SJSA1 (cell line): ENCODE measurements at regions not wholly inside any gene's neighbourhood (a gene's known extent, or its start where the extent isn't known, plus 50 kb on each side); places are given as distances from the start of the nearest gene placed in this dataset.

Experiments
- DNase-seq, 2 experiments: peaks; one replicate each; pipeline ENCODE4 v3.0.0-alpha.2; 2015 to 2020; ENCODE audit warnings: low spot score in 2 of 2, low read depth in 1 of 2
- H3K27ac ChIP-seq: fragments of 250-450 bp; sonication (Bioruptor Pico); 2 replicates; pipeline ENCODE4 v1.5.1; 2020; ENCODE audit warnings: mild to moderate bottlenecking, moderate library complexity
- H3K27me3 ChIP-seq: fragments of 250-450 bp; sonication (Bioruptor Pico); replicated peaks from 2 replicates; pipeline ENCODE4 v1.5.1; 2020; ENCODE audit warnings: mild to moderate bottlenecking, moderate library complexity
- H3K36me3 ChIP-seq: fragments of 250-450 bp; sonication (Bioruptor Pico); 2 replicates; pipeline ENCODE4 v1.5.1; 2020; ENCODE audit warnings: mild to moderate bottlenecking
- H3K4me1 ChIP-seq: fragments of 250-450 bp; sonication (Bioruptor Pico); replicated peaks from 2 replicates; pipeline ENCODE4 v1.6.1; 2021; ENCODE audit warnings: mild to moderate bottlenecking
- H3K4me3 ChIP-seq: fragments of 250-450 bp; sonication (Bioruptor Pico); 2 replicates; pipeline ENCODE4 v1.5.1; 2020; ENCODE audit warnings: mild to moderate bottlenecking
- H3K9me3 ChIP-seq: fragments of 250-450 bp; sonication (Bioruptor Pico); replicated peaks from 2 replicates; pipeline ENCODE4 v1.5.1; 2020; ENCODE audit warnings: mild to moderate bottlenecking

DNA sequence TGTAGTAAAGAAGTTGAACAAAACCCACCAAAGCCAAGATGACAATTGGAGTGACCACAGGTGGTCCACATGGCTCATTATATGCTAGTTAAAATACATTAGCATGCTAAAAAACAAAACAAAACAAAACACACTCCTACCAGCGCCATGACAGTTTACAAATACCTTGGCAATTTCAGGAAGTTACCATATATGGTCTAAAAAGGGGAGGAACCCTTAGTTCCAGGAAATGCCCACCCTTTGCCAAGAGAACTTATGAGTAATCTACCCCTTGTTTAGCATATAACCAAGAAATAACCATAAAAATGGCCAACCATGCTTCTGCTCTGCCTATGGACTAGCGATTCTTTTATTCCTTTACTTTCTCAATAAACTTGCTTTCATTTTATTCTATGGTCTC, 979.1 kb upstream of the POT1 start:
- Histone ChIP-seq H3K9me3 (peaks cover 5% of the 10 kb centered on the region; the same call in 1 of the 2 replicates), H3K27ac (no peak overlapping the region), H3K36me3 (no peaks in the 10 kb centered on the region), H3K4me1 (no peaks in the 10 kb centered on the region), H3K27me3 (no peaks in the 10 kb centered on the region), H3K4me3 (no peak overlapping the region)
- DNase-seq: no peak

DNA sequence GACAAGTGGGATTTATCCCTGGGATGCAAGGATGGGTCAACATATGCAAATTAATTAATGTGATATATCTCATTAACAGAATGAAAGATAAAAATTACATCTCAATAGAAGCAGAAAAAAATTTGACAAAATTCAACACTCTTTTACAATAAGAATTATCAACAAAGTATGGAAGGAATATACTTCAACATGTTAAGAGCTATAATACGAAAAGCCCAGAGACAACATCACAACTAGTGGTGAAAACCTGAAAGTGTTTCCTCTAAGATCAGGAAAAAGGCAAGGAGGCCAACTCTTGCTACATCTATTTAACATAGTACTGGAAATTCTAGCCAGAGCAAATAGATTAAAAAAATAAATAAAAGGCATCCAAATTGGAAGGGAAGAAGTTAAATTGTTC, 970.0 kb upstream of the POT1 start:
- no peaks in the 10 kb centered on the region for H3K36me3 ChIP-seq
- H3K4me1 ChIP-seq: no peaks in the 10 kb centered on the region
- no peaks in the 10 kb centered on the region; the same call in 1 of the 2 replicates for H3K9me3 ChIP-seq

DNA sequence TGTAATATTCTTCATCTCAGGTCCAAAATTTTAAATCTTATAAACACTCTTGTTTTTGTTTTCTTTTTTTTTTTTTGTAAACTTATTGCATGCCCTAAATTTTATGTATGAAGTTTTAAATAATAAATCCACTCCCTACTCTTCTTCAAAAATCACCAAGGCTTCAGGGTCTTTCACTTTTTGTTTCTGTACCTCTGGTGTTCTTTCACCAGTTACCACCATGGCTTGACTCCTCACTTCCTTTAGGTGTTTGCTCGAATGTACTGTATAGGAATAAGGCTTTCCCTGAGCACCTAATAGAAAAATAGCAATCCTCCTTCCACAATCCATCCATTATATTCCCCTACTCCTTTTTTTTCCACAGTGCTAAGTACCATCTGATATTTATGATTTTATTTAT, 962.8 kb upstream of the POT1 start:
- Histone ChIP-seq H3K36me3 (no peaks in the 10 kb centered on the region), H3K4me3 (no peak overlapping the region), H3K27me3 (no peaks in the 10 kb centered on the region), H3K27ac (no peak overlapping the region), H3K4me1 (no peaks in the 10 kb centered on the region), H3K9me3 (no peaks in the 10 kb centered on the region)
- DNase-seq: no peak

More for the DNA sequence above, 970.0 kb upstream of the POT1 start:
- DNase-seq: no peak
- Histone ChIP-seq H3K27me3 (no peaks in the 10 kb centered on the region), H3K27ac (no peak overlapping the region), H3K4me3 (no peak overlapping the region)

DNA sequence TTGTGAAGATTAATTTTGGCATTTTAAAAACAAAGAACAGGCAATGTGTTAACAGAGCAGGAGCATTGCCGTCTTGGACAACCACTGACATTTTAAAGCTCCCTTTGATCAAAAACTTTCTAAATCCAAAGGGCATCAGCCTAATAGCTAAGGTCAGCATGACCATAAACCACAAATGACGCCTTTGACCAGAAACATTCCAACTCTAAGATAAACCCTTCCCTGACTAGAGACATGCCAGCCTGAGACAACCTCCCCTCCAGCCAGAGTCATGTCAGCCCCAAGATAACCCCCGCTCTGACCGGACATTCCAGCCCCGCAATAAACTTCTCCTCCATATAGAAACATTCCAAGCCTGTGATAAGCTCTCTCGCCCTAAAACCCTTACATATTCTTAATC, 949.4 kb upstream of the POT1 start:
- peak in 1 of 2 experiments; percentile 1 for DNase-seq
- H3K4me3 ChIP-seq: no peak overlapping the region
- no peaks in the 10 kb centered on the region for H3K4me1 ChIP-seq
- H3K27ac ChIP-seq: peak overlapping the region; percentile 1; the same call in 1 of the 2 replicates
- H3K36me3 ChIP-seq: no peaks in the 10 kb centered on the region
- H3K9me3 ChIP-seq: no peaks in the 10 kb centered on the region
- no peaks in the 10 kb centered on the region for H3K27me3 ChIP-seq

DNA sequence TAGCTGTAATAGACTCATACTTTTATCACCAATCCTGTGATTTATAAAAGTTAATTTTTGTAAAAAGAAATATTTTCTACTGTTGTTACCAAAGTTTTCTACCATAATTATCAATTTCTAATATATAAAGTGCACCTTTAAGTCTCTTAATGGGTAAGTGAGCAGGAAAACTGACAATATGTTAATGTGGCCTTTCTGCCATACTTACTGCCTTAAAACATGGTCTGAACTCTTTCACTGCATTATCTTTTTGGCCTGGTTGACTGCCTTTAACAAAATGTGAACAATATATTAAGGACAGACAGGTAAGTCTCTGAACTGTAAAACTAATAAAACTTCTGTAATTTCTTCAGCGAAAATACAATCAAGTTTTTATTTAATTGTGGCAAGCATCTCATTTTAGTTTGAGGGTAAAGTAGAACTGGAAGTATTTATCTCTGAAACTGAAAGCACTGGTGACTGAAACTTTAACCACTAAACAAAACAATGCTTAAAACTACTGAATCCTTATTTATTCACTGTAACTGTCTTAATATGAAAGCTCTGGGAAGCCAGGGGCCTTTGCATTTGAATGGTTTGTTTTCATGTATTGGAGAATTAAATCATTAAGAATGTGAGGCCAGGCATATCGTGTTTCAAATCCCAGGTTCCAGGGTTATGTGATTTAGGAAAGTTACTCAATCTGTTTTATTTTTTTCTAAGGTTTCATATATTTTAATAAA, 948.8 kb upstream of the POT1 start:
- no peaks in the 10 kb centered on the region for H3K36me3 ChIP-seq
- H3K4me3 ChIP-seq: no peak overlapping the region
- no peaks in the 10 kb centered on the region for H3K4me1 ChIP-seq
- no peak for DNase-seq
- no peaks in the 10 kb centered on the region for H3K9me3 ChIP-seq
- H3K27ac ChIP-seq: peak overlapping the region; percentile 1; the same call in 1 of the 2 replicates
- H3K27me3 ChIP-seq: no peaks in the 10 kb centered on the region

DNA sequence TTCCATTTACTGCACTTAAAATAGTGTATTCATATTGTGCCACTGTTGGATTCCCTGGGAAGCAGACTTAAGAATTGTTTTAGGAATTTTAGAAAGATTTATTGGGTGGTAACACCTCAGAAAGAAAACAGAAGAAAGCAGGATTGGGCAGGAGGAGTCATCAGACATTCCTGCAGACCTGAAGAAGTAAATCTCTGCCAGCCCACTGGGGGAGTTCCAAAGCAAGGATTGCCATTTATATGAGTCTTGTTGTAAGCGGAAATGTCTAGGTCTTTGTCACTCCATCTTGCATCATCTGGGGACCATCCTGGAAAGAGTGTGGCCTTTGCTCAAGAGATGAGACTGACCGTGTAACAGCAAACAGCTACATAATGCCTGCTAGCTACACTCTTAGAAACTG, 947.6 kb upstream of the POT1 start:
- no peak for DNase-seq
- Histone ChIP-seq H3K4me1 (no peaks in the 10 kb centered on the region), H3K4me3 (no peak overlapping the region), H3K36me3 (no peaks in the 10 kb centered on the region), H3K9me3 (no peaks in the 10 kb centered on the region), H3K27ac (no peak overlapping the region), H3K27me3 (no peaks in the 10 kb centered on the region)

DNA sequence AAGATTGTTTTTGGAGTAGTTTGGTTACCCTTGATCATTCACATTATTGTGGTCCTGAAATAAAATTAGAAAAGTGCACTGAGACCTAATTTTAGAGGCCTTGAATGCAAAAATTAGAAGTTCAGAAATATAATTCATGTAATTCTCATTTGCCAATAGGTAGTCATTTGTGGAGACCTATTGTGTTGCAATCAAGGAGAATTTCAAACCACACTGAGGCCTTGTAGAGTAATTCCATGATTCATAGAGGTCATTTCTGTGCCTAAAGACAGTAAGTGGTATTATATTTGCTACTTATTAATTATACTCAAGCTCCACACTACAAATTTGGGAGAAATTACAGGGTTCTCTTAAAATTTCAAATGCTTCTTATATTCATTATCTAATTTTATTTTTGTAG, 946.8 kb upstream of the POT1 start:
- DNase-seq: no peak
- H3K4me1 ChIP-seq: no peaks in the 10 kb centered on the region
- no peaks in the 10 kb centered on the region for H3K9me3 ChIP-seq

DNA sequence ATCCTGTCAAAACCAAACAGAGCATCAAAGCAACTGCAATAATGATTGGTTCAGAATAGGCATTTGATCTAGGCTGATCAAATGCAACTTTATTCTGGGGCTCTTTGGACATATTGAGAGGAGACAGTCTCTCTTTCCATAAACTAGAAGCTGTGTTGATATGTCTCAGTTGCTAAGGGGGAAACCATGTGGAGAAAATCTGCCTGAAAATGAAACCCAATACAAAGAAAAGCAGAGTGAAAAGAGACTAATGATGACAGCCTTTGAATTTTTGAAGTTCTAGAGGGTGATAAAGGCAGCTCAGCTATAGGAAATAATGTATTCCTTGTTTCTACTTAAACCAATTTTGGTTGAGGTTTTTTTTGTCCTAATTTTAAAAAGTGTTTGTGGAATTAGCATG, 941.8 kb upstream of the POT1 start:
- no peaks in the 10 kb centered on the region for H3K27me3 ChIP-seq
- DNase-seq: no peak
- H3K9me3 ChIP-seq: no peaks in the 10 kb centered on the region
- no peaks in the 10 kb centered on the region for H3K36me3 ChIP-seq
- no peak overlapping the region for H3K27ac ChIP-seq
- H3K4me1 ChIP-seq: no peaks in the 10 kb centered on the region
- no peak overlapping the region for H3K4me3 ChIP-seq

More for the DNA sequence above, 946.8 kb upstream of the POT1 start:
- H3K27ac ChIP-seq: no peak overlapping the region
- no peaks in the 10 kb centered on the region for H3K27me3 ChIP-seq
- no peak overlapping the region for H3K4me3 ChIP-seq
- no peaks in the 10 kb centered on the region for H3K36me3 ChIP-seq

DNA sequence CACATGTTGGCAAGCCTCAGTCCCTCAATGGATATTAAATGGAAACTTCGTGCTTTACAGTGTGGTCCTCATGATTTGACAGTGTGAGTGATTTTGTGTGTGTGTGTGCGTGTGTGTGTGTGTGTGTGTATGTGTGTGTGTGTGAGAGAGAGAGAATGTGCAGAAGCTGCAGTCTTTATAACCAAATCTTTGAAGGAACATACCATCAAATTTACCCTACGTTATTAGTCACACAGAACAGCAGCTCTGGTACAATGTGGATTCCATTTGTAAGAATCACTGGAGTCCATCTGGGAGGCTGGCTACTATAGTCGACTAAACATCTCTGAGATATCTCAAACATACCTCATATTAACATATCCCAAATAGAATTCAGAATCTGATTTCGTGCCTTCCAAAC, 928.0 kb upstream of the POT1 start:
- H3K9me3 ChIP-seq: 0 out of 2 replicates have a peak, but pooled peaks cover 3% of the 10 kb centered on the region
- no peaks in the 10 kb centered on the region for H3K4me1 ChIP-seq
- H3K27me3 ChIP-seq: no peaks in the 10 kb centered on the region
- no peak for DNase-seq
- H3K36me3 ChIP-seq: no peaks in the 10 kb centered on the region
- no peak overlapping the region for H3K4me3 ChIP-seq
- H3K27ac ChIP-seq: no peak overlapping the region

DNA sequence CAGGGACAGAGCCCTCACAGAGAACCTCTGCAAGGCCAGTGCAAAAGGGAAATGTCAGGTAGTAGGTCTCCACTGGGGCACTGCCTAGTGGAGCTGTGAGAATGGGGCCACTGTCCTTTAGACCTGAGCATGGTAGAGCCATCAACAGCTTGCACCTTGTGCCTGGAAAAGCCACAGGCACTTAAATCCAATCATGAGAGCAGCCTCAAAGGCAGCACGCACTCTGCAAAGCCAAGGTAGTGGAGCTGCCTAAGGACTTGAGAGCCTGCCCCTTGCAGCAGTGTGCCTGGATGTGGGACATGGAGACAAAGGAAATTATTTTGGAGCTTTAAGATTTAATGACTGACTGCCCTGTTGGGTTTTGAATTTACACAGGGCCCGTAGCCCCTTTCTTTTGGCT, 918.5 kb upstream of the POT1 start:
- Histone ChIP-seq H3K27me3 (no peaks in the 10 kb centered on the region), H3K9me3 (peaks cover 11% of the 10 kb centered on the region; the same call in 1 of the 2 replicates), H3K4me1 (no peaks in the 10 kb centered on the region), H3K27ac (no peak overlapping the region), H3K36me3 (no peaks in the 10 kb centered on the region), H3K4me3 (no peak overlapping the region)
- DNase-seq: no peak

DNA sequence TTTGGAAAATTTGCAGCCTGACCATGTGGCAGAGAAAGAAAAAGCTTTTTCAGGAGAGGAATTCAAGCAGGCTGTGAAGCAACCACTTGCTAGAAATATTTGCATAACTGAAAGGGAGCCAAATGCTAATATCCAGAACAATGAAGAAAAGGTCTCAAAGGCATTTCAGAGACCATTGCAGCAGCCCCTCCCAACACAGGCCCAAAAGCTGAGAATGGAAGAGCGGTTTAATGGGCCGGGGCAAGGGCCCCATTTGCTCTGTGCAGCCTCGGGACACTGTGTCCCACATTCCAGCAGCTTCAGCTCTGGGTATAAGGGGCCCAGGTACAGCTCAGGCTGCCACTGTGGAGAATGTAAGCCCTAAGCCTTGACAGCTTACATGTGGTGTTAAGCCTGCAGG, 918.1 kb upstream of the POT1 start:
- Histone ChIP-seq H3K9me3 (peaks cover 11% of the 10 kb centered on the region; the same call in 1 of the 2 replicates), H3K27ac (no peak overlapping the region), H3K4me1 (no peaks in the 10 kb centered on the region), H3K27me3 (no peaks in the 10 kb centered on the region), H3K36me3 (no peaks in the 10 kb centered on the region), H3K4me3 (no peak overlapping the region)
- no peak for DNase-seq

DNA sequence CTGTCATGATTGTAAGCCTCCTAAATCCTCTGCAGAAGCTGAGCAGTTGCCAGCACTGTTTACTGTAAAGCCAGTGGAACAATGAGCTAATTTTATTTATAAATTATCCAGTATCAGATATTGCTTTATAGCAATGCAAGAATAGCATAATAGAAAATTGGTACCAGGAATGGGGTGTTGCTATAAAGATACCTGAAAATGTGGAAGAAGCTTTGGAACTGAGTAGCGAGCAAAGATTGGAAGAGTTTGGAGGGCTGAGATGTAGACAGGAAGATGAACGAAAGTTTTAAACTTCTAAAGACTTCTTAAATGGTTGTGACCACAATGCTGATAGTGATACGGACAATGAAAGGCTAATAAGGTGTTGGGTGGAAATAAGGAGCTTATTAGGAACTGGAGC, 917.4 kb upstream of the POT1 start:
- H3K4me3 ChIP-seq: no peak overlapping the region
- no peak for DNase-seq
- H3K27me3 ChIP-seq: no peaks in the 10 kb centered on the region
- no peak overlapping the region for H3K27ac ChIP-seq
- no peaks in the 10 kb centered on the region for H3K4me1 ChIP-seq
- no peaks in the 10 kb centered on the region for H3K36me3 ChIP-seq
- H3K9me3 ChIP-seq: peaks cover 11% of the 10 kb centered on the region; the same call in 1 of the 2 replicates

DNA sequence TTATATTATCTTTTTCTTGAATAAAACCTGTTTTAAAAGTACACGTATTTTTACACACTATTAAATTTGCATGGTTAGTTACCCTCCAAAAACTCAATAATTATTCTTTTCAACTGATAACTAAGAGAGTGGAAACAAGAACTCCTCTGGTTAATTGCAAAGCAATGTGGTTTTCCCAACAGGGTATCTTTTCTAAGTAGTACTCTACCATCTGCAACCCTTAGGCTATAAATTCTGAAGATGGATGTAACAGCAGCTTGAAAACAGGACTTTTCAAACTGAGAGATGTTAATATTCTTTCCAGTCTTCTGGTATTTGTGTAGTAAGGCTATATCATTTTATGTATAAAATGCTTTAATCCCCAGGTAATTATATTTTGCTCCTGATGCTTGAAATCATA, 916.1 kb upstream of the POT1 start:
- Histone ChIP-seq H3K27ac (no peak overlapping the region), H3K27me3 (no peaks in the 10 kb centered on the region), H3K4me1 (no peaks in the 10 kb centered on the region), H3K36me3 (no peaks in the 10 kb centered on the region), H3K9me3 (peaks cover 14% of the 10 kb centered on the region; the same call in 1 of the 2 replicates), H3K4me3 (no peak overlapping the region)
- DNase-seq: no peak

DNA sequence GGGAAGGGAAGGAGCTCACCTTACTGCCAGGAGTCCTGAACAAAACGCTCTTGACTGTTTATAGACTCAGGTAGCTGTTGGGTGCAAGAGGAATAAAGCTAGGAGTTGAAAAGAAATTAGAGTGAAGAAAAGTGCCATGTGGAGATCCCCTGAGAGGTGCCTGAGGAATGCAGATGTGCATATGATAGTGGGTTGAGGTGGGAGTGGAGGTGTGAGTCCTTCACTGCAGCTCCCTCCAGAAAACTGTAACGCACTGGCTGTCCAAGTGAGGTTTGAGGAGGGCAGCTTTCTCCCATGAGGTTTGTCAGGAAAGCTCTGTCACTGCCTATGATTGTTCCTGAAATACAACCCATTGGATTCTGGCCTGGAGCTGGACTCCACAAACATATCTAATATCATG, 904.8 kb upstream of the POT1 start:
- Histone ChIP-seq H3K27ac (no peak overlapping the region), H3K36me3 (no peaks in the 10 kb centered on the region), H3K27me3 (no peaks in the 10 kb centered on the region), H3K4me3 (no peak overlapping the region), H3K9me3 (no peaks in the 10 kb centered on the region), H3K4me1 (no peaks in the 10 kb centered on the region)
- no peak for DNase-seq

DNA sequence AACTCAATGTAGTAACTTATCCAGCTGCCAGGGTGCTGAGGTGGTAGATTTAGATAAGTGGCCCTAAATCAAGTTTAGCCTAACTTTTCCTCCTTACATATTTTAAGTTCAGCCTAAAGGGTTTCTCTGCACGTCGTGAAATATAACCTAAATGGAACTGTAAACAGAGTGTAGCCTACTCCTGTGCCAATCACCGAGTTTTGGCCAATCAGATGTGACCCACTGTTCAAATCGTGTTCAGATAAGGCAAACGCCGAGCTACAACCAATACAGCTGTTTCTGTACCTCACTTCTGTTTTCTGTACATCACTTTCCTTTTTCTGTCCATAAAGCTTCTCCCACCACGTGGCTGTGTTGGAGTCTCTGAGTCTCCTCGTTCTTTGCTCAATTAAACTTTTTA, 904.2 kb upstream of the POT1 start:
- no peaks in the 10 kb centered on the region for H3K4me1 ChIP-seq
- no peak for DNase-seq
- H3K4me3 ChIP-seq: no peak overlapping the region
- H3K27ac ChIP-seq: no peak overlapping the region
- no peaks in the 10 kb centered on the region for H3K9me3 ChIP-seq
- H3K27me3 ChIP-seq: no peaks in the 10 kb centered on the region
- no peaks in the 10 kb centered on the region for H3K36me3 ChIP-seq
